ENCODE measurements at regions not wholly inside any gene's neighbourhood (a gene's known extent, or its start where the extent isn't known, plus 50 kb on each side); places are given as distances from the start of the nearest gene placed in this dataset.
"Not testable (repeated sequence)": the region's sequence is repeated elsewhere in the genome, so short reads cannot be mapped to it uniquely, and the experiment has no call there.

- H3K36me3 ChIP-seq, result no peaks in the 10 kb centered on the region
- no peak for TF ChIP-seq CTCF (IDR thresholded peaks at IDR 0.05)
- no peaks in the 10 kb centered on the region for H3K27me3 ChIP-seq
- H3K27ac ChIP-seq, result no peak overlapping the region
- H3K9me3 ChIP-seq, result no peaks in the 10 kb centered on the region
- H3K4me3 ChIP-seq (ENCODE audit: low read depth in 1 of 2, low read length in 1 of 2), result no peak overlapping the region
- H3K4me1 ChIP-seq (ENCODE audit: control insufficient read depth in 1 of 2, insufficient read depth in 1 of 2, low read depth in 1 of 2, low read length in 1 of 2), result no peaks in the 10 kb centered on the region
These were observed 1133.4 kb upstream of the SEL1L start for GRCh38 chr14:82667006-82667405.

GRCh38 chr14:82667501-82667900 lies 1133.8 kb upstream of the SEL1L start:
- Histone ChIP-seq H3K36me3 (no peaks in the 10 kb centered on the region), H3K27me3 (no peaks in the 10 kb centered on the region), H3K4me1 (ENCODE audit: control insufficient read depth in 1 of 2, insufficient read depth in 1 of 2, low read depth in 1 of 2, low read length in 1 of 2) (no peaks in the 10 kb centered on the region), H3K27ac (no peak overlapping the region), H3K9me3 (no peaks in the 10 kb centered on the region), H3K4me3 (ENCODE audit: low read depth in 1 of 2, low read length in 1 of 2) (no peak overlapping the region)
- no peak for TF ChIP-seq CTCF (IDR thresholded peaks at IDR 0.05)

GRCh38 chr14:82676403-82676802 lies 1142.8 kb upstream of the SEL1L start:
- no peak for TF ChIP-seq CTCF (IDR thresholded peaks at IDR 0.05)
- no peaks in the 10 kb centered on the region for H3K36me3 ChIP-seq
- no peaks in the 10 kb centered on the region for H3K9me3 ChIP-seq
- H3K27me3 ChIP-seq, result no peaks in the 10 kb centered on the region
- H3K4me3 ChIP-seq (ENCODE audit: low read depth in 1 of 2, low read length in 1 of 2), result no peak overlapping the region
- H3K4me1 ChIP-seq (ENCODE audit: control insufficient read depth in 1 of 2, insufficient read depth in 1 of 2, low read depth in 1 of 2, low read length in 1 of 2), result no peaks in the 10 kb centered on the region
- no peak overlapping the region for H3K27ac ChIP-seq

- no peak for TF ChIP-seq CTCF (IDR thresholded peaks at IDR 0.05)
- H3K27ac ChIP-seq, result no peak overlapping the region
- no peaks in the 10 kb centered on the region for H3K9me3 ChIP-seq
- no peaks in the 10 kb centered on the region for H3K36me3 ChIP-seq
- H3K4me3 ChIP-seq (ENCODE audit: low read depth in 1 of 2, low read length in 1 of 2), result no peak overlapping the region
- H3K4me1 ChIP-seq (ENCODE audit: control insufficient read depth in 1 of 2, insufficient read depth in 1 of 2, low read depth in 1 of 2, low read length in 1 of 2), result no peaks in the 10 kb centered on the region
- no peaks in the 10 kb centered on the region for H3K27me3 ChIP-seq
These were observed 1156.3 kb upstream of the SEL1L start for GRCh38 chr14:82689948-82690347.

GRCh38 chr14:82691191-82691590 lies 1157.5 kb upstream of the SEL1L start:
- H3K4me3 ChIP-seq (ENCODE audit: low read depth in 1 of 2, low read length in 1 of 2); H3K27ac ChIP-seq: not testable (repeated sequence)

GRCh38 chr14:82694820-82695219 lies 1161.2 kb upstream of the SEL1L start:
- Histone ChIP-seq H3K36me3 (no peaks in the 10 kb centered on the region), H3K4me1 (ENCODE audit: control insufficient read depth in 1 of 2, insufficient read depth in 1 of 2, low read depth in 1 of 2, low read length in 1 of 2) (no peaks in the 10 kb centered on the region), H3K9me3 (no peaks in the 10 kb centered on the region), H3K27ac (no peak overlapping the region), H3K27me3 (no peaks in the 10 kb centered on the region), H3K4me3 (ENCODE audit: low read depth in 1 of 2, low read length in 1 of 2) (no peak overlapping the region)
- no peak for TF ChIP-seq CTCF (IDR thresholded peaks at IDR 0.05)

More at GRCh38 chr14:82691191-82691590, 1157.5 kb upstream of the SEL1L start:
- H3K27me3 ChIP-seq; H3K36me3 ChIP-seq; H3K4me1 ChIP-seq (ENCODE audit: control insufficient read depth in 1 of 2, insufficient read depth in 1 of 2, low read depth in 1 of 2, low read length in 1 of 2); H3K9me3 ChIP-seq: not testable (repeated sequence)
